ENCODE measurements at regions not wholly inside any gene's neighbourhood (a gene's known extent, or its start where the extent isn't known, plus 50 kb on each side); places are given as distances from the start of the nearest gene placed in this dataset.

- Histone ChIP-seq H3K9me3 (ENCODE audit: low read length) (peaks cover 63% of the 10 kb centered on the region), H4K20me1 (ENCODE audit: insufficient read depth, low read length) (no peaks in the 10 kb centered on the region), H3K27ac (ENCODE audit: extremely low read length, insufficient read depth, low read length) (no peak overlapping the region), H3K9ac (ENCODE audit: insufficient read depth, low read depth, low read length) (no peak overlapping the region), H3K36me3 (replicated peaks in 1 of 2; ENCODE audit: control insufficient read depth in 1 of 2, insufficient read depth in 2 of 2, low read length in 2 of 2) (no peaks in the 10 kb centered on the region), H3K79me2 (ENCODE audit: insufficient read depth, low read length) (no peaks in the 10 kb centered on the region), H3K4me3 (replicated peaks in 1 of 3; ENCODE audit: insufficient read depth in 1 of 3, low read depth in 2 of 3, low read length in 3 of 3) (no peak overlapping the region), H3K4me2 (ENCODE audit: low read depth, low read length) (no peak overlapping the region), H3K27me3 (ENCODE audit: control insufficient read depth in 1 of 2, insufficient read depth in 2 of 2, low read length in 2 of 2) (no peaks in the 10 kb centered on the region), H2AFZ (ENCODE audit: low read length) (no peak overlapping the region), H3K4me1 (ENCODE audit: insufficient read depth, low read length) (no peaks in the 10 kb centered on the region)
- in situ Hi-C loops (cut with HindIII; ENCODE audit: extremely low pct_ligation_motif_present, low pct_unique_long_range_greater_than_20kb), result no loop called here
- 3% methylated on average over 1 of the region's 1 CpG for WGBS (ENCODE audit: low lambda C conversion rate)
- no peak for ATAC-seq
- ChIA-PET POLR2A (no interaction called here), CTCF (ENCODE audit: low intra/inter-chr PET ratio, low total read pairs) (no interaction called here)
- DNase-seq (ENCODE audit: low spot score), result no peak
- FAIRE-seq, result no peak
- no TSS peak for BruUV-seq (replicated peaks)
- intact Hi-C loops (cut with micrococcal nuclease; ENCODE audit: unreplicated experiment), result no loop called here
- no peak for TF ChIP-seq RFX5 (IDR thresholded peaks at IDR 0.05; ENCODE audit: low read depth, low read length)
- no peak for TF ChIP-seq ZBTB43 (CRISPR knock-in tag; conservative IDR thresholded peaks at IDR 0.05)
- no peak for TF ChIP-seq SYNCRIP (IDR thresholded peaks at IDR 0.05; ENCODE audit: insufficient read depth, low read depth, low read length)
- TF ChIP-seq ZNF703 (CRISPR knock-in tag; IDR thresholded peaks at IDR 0.05; ENCODE audit: borderline replicate concordance), result no peak
- no peak for TF ChIP-seq ZNF234 (CRISPR knock-in tag; conservative IDR thresholded peaks at IDR 0.05)
- TF ChIP-seq ARHGAP35 (CRISPR knock-in tag; IDR thresholded peaks at IDR 0.05; ENCODE audit: borderline replicate concordance), result no peak
- no peak for TF ChIP-seq HMGA1 (CRISPR knock-in tag; conservative IDR thresholded peaks at IDR 0.05)
- no peak for TF ChIP-seq AGO1 (IDR thresholded peaks at IDR 0.05; ENCODE audit: low read depth, low read length, poor library complexity, severe bottlenecking)
- TF ChIP-seq CHCHD3 (CRISPR knock-in tag; IDR thresholded peaks at IDR 0.05), result no peak
- TF ChIP-seq NR2C2 (CRISPR knock-in tag; IDR thresholded peaks at IDR 0.05; ENCODE audit: borderline replicate concordance), result no peak
- TF ChIP-seq, protein P1, sequence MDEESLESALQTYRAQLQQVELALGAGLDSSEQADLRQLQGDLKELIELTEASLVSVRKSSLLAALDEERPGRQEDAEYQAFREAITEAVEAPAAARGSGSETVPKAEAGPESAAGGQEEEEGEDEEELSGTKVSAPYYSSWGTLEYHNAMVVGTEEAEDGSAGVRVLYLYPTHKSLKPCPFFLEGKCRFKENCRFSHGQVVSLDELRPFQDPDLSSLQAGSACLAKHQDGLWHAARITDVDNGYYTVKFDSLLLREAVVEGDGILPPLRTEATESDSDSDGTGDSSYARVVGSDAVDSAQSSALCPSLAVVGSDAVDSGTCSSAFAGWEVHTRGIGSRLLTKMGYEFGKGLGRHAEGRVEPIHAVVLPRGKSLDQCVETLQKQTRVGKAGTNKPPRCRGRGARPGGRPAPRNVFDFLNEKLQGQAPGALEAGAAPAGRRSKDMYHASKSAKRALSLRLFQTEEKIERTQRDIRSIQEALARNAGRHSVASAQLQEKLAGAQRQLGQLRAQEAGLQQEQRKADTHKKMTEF (CRISPR knock-in tag; IDR thresholded peaks at IDR 0.05), result no peak
- TF ChIP-seq DDIT3 (CRISPR knock-in tag; IDR thresholded peaks at IDR 0.05), result no peak
- no peak for TF ChIP-seq MXD4 (CRISPR knock-in tag; IDR thresholded peaks at IDR 0.05)
- TF ChIP-seq, protein P2, sequence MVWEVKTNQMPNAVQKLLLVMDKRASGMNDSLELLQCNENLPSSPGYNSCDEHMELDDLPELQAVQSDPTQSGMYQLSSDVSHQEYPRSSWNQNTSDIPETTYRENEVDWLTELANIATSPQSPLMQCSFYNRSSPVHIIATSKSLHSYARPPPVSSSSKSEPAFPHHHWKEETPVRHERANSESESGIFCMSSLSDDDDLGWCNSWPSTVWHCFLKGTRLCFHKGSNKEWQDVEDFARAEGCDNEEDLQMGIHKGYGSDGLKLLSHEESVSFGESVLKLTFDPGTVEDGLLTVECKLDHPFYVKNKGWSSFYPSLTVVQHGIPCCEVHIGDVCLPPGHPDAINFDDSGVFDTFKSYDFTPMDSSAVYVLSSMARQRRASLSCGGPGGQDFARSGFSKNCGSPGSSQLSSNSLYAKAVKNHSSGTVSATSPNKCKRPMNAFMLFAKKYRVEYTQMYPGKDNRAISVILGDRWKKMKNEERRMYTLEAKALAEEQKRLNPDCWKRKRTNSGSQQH (CRISPR knock-in tag; IDR thresholded peaks at IDR 0.05; ENCODE audit: low read depth), result no peak
- no peak for TF ChIP-seq AHR (CRISPR knock-in tag; IDR thresholded peaks at IDR 0.05)
- TF ChIP-seq NFIB (CRISPR knock-in tag; IDR thresholded peaks at IDR 0.05; ENCODE audit: borderline replicate concordance), result no peak
- no peak for TF ChIP-seq ZNF282 (IDR thresholded peaks at IDR 0.05; ENCODE audit: partially characterized antibody)
- TF ChIP-seq ETV5 (CRISPR knock-in tag; IDR thresholded peaks at IDR 0.05; ENCODE audit: borderline replicate concordance), result no peak
- no peak for TF ChIP-seq ZNF83 (CRISPR knock-in tag; IDR thresholded peaks at IDR 0.05; ENCODE audit: borderline replicate concordance)
These were observed 287.1 kb upstream of the ADGRL4 start for GRCh38 chr1:79293611-79294010.

Data from HepG2 (cell line).